IMR-90 (cell line): ENCODE measurements at regions not wholly inside any gene's neighbourhood (a gene's known extent, or its start where the extent isn't known, plus 50 kb on each side); places are given as distances from the start of the nearest gene placed in this dataset.

Experiments used
- ATAC-seq: fragments of 200-7000 bp; cut with Tn5 transposase; 2 replicates; pipeline ENCODE4 v1.9.1; 2020; ENCODE audit warnings: low read depth, mild to moderate bottlenecking, moderate library complexity
- BruUV-seq: library from RNA; stranded (reverse); fragments of 400-500 nt; replicated peaks from 2 replicates; lab custom pipeline; 2021; lab: Mats Ljungman, UMichigan
- CTCF ChIA-PET: fragments of 300-600 bp; formaldehyde crosslinking; extraction: SDS; loops from one replicate; lab custom pipeline; 2021; ENCODE audit warnings: antibody characterized with exemption; lab: Yijun Ruan, JAX
- POLR2A ChIA-PET: fragments of 300-600 bp; sonication (Branson Sonifier 250); formaldehyde crosslinking; loops from one replicate; lab custom pipeline; 2022; ENCODE audit warnings: antibody characterized with exemption; ENCODE audit not compliant: unreplicated experiment; lab: Charles Lee
- DNase-seq: peaks from one replicate; pipeline ENCODE4 v3.0.0; 2013
- H2AFZ ChIP-seq: replicated peaks from 2 replicates; pipeline ENCODE3; 2013; ENCODE audit warnings: low read length, mild to moderate bottlenecking; ENCODE audit not compliant: poor library complexity
- H2AK5ac ChIP-seq: 2 replicates; pipeline ENCODE4 v1.6.1; 2013; ENCODE audit warnings: low read depth, low read length, inconsistent platforms
- H2AK9ac ChIP-seq: replicated peaks from 2 replicates; pipeline ENCODE3; 2013; ENCODE audit warnings: mild to moderate bottlenecking, low read depth, low read length, moderate library complexity; ENCODE audit not compliant: poor library complexity
- H2BK120ac ChIP-seq: 2 replicates; pipeline ENCODE4 v1.6.1; 2013; ENCODE audit warnings: low read depth, low read length, inconsistent platforms
- H2BK15ac ChIP-seq: 3 replicates; pipeline ENCODE4 v1.6.1; 2013; ENCODE audit warnings: low read depth, low read length, inconsistent platforms
- H2BK20ac ChIP-seq: 2 replicates; pipeline ENCODE4 v1.6.1; 2013; ENCODE audit warnings: low read depth, mild to moderate bottlenecking, inconsistent platforms, low read length, moderate library complexity
- H2BK5ac ChIP-seq: 2 replicates; pipeline ENCODE4 v1.6.1; 2013; ENCODE audit warnings: mild to moderate bottlenecking, low read depth, low read length, inconsistent platforms; ENCODE audit not compliant: poor library complexity, severe bottlenecking
- H3K14ac ChIP-seq: replicated peaks from 2 replicates; pipeline ENCODE4 v1.6.1; 2013; ENCODE audit warnings: low read depth, low read length, inconsistent platforms
- H3K18ac ChIP-seq: 2 replicates; pipeline ENCODE4 v1.6.1; 2013; ENCODE audit warnings: low read depth, low read length, control low read depth
- H3K23ac ChIP-seq: 2 replicates; pipeline ENCODE4 v1.6.1; 2013; ENCODE audit warnings: low read depth, low read length, inconsistent platforms
- H3K27ac ChIP-seq: 2 replicates; pipeline ENCODE4 v1.5.1; 2013; ENCODE audit warnings: mild to moderate bottlenecking, control low read depth, low read length; ENCODE audit not compliant: insufficient read depth
- H3K27me3 ChIP-seq: 2 replicates; pipeline ENCODE4 v1.6.1; 2013; ENCODE audit warnings: low read length; ENCODE audit not compliant: control insufficient read depth, insufficient read depth
- H3K36me3 ChIP-seq: 2 replicates; pipeline ENCODE4 v1.6.1; 2013; ENCODE audit warnings: low read length, mixed read lengths; ENCODE audit not compliant: control insufficient read depth, insufficient read depth
- H3K4ac ChIP-seq: 2 replicates; pipeline ENCODE4 v1.6.1; 2013; ENCODE audit warnings: low read depth, low read length, inconsistent platforms
- H3K4me1 ChIP-seq: 2 replicates; pipeline ENCODE4 v1.6.1; 2013; ENCODE audit warnings: low read length, mixed read lengths; ENCODE audit not compliant: control insufficient read depth, insufficient read depth
- H3K4me2 ChIP-seq: 2 replicates; pipeline ENCODE4 v1.6.1; 2013; ENCODE audit warnings: low read depth, mild to moderate bottlenecking, control low read depth, low read length, moderate library complexity
- H3K4me3 ChIP-seq: 2 replicates; pipeline ENCODE4 v1.5.1; 2013; ENCODE audit warnings: low read depth, mild to moderate bottlenecking, control low read depth, low read length, moderate library complexity; ENCODE audit not compliant: insufficient read depth
- H3K56ac ChIP-seq: 2 replicates; pipeline ENCODE4 v1.6.1; 2013; ENCODE audit warnings: low read length, inconsistent platforms; ENCODE audit not compliant: insufficient read depth; ENCODE audit errors: extremely low read depth
- H3K79me1 ChIP-seq, 2 experiments: 2 replicates each; pipeline ENCODE4 v1.6.1; 2013; ENCODE audit warnings: low read length in 2 of 2, inconsistent platforms in 1 of 2, low read depth in 1 of 2
- H3K9ac ChIP-seq: 2 replicates; pipeline ENCODE4 v1.6.1; 2013; ENCODE audit warnings: low read depth, low read length, control low read depth
- H3K9me1 ChIP-seq: 2 replicates; pipeline ENCODE4 v1.6.1; 2013; ENCODE audit warnings: low read length, inconsistent platforms; ENCODE audit not compliant: insufficient read depth
- H3K9me3 ChIP-seq: 2 replicates; pipeline ENCODE4 v1.6.1; 2013; ENCODE audit warnings: low read length; ENCODE audit not compliant: control insufficient read depth, insufficient read depth
- H4K20me1 ChIP-seq: 2 replicates; pipeline ENCODE4 v1.6.1; 2013; ENCODE audit warnings: low read length, inconsistent platforms; ENCODE audit not compliant: insufficient read depth
- H4K5ac ChIP-seq: 2 replicates; pipeline ENCODE4 v1.6.1; 2013; ENCODE audit warnings: mild to moderate bottlenecking, low read depth, low read length, control low read depth
- H4K8ac ChIP-seq, 2 experiments: 2 replicates each; pipeline ENCODE4 v1.6.1; 2013; ENCODE audit warnings: low read depth in 2 of 2, low read length in 2 of 2, control low read depth in 1 of 2, inconsistent platforms in 1 of 2
- H4K91ac ChIP-seq: 2 replicates; pipeline ENCODE4 v1.6.1; 2013; ENCODE audit warnings: low read depth, low read length, inconsistent platforms; ENCODE audit not compliant: insufficient read depth
- BHLHE40 ChIP-seq: fragments of 150-350 bp; IDR thresholded peaks from 2 replicates; pipeline ENCODE4 v1.6.1; 2016; ENCODE audit warnings: mild to moderate bottlenecking, low read depth, low read length
- MXI1 ChIP-seq: IDR thresholded peaks from 2 replicates; pipeline ENCODE4 v1.6.1; 2012; ENCODE audit warnings: low read depth, mild to moderate bottlenecking, low read length, moderate library complexity, borderline replicate concordance
- RCOR1 ChIP-seq: IDR thresholded peaks from 2 replicates; pipeline ENCODE4 v1.6.1; 2012; ENCODE audit warnings: mild to moderate bottlenecking, low read length, improper control_type of control experiment; ENCODE audit not compliant: insufficient replicate concordance
- RFX5 ChIP-seq: IDR thresholded peaks from 2 replicates; pipeline ENCODE4 v1.8.0; 2012; ENCODE audit warnings: low read depth, mild to moderate bottlenecking, low read length, moderate library complexity
- WGBS, 2 experiments: methylation state at CpG; one replicate each; pipeline versions ENCODE4 v1.1.5 to v1.1.7; 2013; ENCODE audit warnings: missing lambda C conversion rate in 2 of 2; ENCODE audit not compliant: insufficient read length in 1 of 2; ENCODE audit errors: extremely low coverage in 2 of 2; 5-methylcytosine and 5-hydroxymethylcytosine counted together
- dilution Hi-C: fragments of 300-500 bp; cut with HindIII; formaldehyde crosslinking; loops from one replicate; pipeline ENCODE4 v1.14.3; 2018; ENCODE audit warnings: low sequenced_read_pairs; ENCODE audit not compliant: unreplicated experiment
- in situ Hi-C: fragments of 300-500 bp; cut with MboI; formaldehyde crosslinking; loops from 3 replicates; pipeline ENCODE4 v1.14.3; 2019; ENCODE audit warnings: low sequenced_read_pairs, inconsistent platforms, mixed read lengths
- intact Hi-C: fragments of 100-400 bp; cut with micrococcal nuclease; formaldehyde crosslinking; loops from 2 replicates; pipeline ENCODE4 v1.10.0; 2022

DNA sequence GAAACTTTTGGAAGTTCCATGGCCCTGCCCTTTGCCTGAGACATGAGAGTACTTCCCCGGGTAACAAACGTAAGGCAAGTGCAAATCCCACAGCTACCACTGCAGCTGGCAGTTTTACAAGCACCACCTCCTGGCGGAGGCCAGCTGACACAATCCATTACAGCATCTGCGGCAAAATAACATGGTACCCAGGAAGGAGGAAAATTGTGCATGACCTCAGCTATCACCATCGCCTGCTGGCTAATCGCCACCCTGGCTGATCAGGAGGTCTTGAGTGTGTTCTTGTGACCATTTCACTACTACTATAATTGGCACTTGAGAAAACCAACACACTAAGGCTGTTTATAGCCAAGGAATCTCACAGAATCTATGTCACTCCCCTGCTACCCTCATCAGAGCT is 71.7 kb upstream of the SERPINE2 start:
- CTCF ChIA-PET = no interaction called here

More for the DNA sequence above, 71.7 kb upstream of the SERPINE2 start:
- H3K27ac ChIP-seq = no peak overlapping the region
- H3K9ac ChIP-seq = no peak overlapping the region
- H2BK120ac ChIP-seq = peak overlapping the region; percentile 14; the same call in 1 of the 2 replicates
- in situ Hi-C loops (no loop called here), intact Hi-C loops (no loop called here), dilution Hi-C loops (no loop called here)
- TF ChIP-seq MXI1 = no peak
- TF ChIP-seq RCOR1 = no peak
- no peak for TF ChIP-seq RFX5
- no peak for TF ChIP-seq BHLHE40
- no peak overlapping the region for H4K91ac ChIP-seq
- H4K5ac ChIP-seq = no peak overlapping the region
- no peak overlapping the region for H3K18ac ChIP-seq
- no peak overlapping the region for H3K56ac ChIP-seq
- no peak overlapping the region for H4K8ac ChIP-seq
- H2BK15ac ChIP-seq = peak overlapping the region; percentile 84; the same call in 2 of the 3 replicates
- no peaks in the 10 kb centered on the region for H4K20me1 ChIP-seq
- H2AK9ac ChIP-seq = peak overlapping the region; percentile 15
- no peak overlapping the region for H3K4me2 ChIP-seq
- H3K27me3 ChIP-seq = no peaks in the 10 kb centered on the region
- peak overlapping the region; percentile 42; the same call in 1 of the 2 replicates for H2BK20ac ChIP-seq
- 0 out of 2 replicates have a peak, but pooled peaks cover 4% of the 10 kb centered on the region for H3K9me1 ChIP-seq
- BruUV-seq = no TSS peak
- H3K36me3 ChIP-seq = no peaks in the 10 kb centered on the region
- no peak overlapping the region for H2BK5ac ChIP-seq
- ATAC-seq (no peak), DNase-seq (no peak)
- POLR2A ChIA-PET = interaction anchor here (0.6 kb wide), 1 partner anchor 68 kb away, joined by 3 read pairs; no protein-coding TSS in a partner anchor
- no peaks in the 10 kb centered on the region for H3K79me1 ChIP-seq
- peak overlapping the region; percentile 6 for H2AFZ ChIP-seq
- H3K14ac ChIP-seq = peak overlapping the region; percentile 77
- no peak overlapping the region for H3K4me3 ChIP-seq
- H3K4me1 ChIP-seq = peaks cover 2% of the 10 kb centered on the region
- H2AK5ac ChIP-seq = peak overlapping the region; percentile 26; the same call in 1 of the 2 replicates
- 0 out of 2 replicates have a peak, but pooled peaks cover 2% of the 10 kb centered on the region for H3K9me3 ChIP-seq
- H3K23ac ChIP-seq = no peak overlapping the region
- H3K4ac ChIP-seq = no peak overlapping the region
- WGBS, 2 experiments = 20% methylated on average over 1 of the region's 6 CpGs; no CpG with 5 or more reads in 1 of the 2 experiments
